ENCODE measurements at regions not wholly inside any gene's neighbourhood (a gene's known extent, or its start where the extent isn't known, plus 50 kb on each side); places are given as distances from the start of the nearest gene placed in this dataset.
"Not testable (repeated sequence)": the region's sequence is repeated elsewhere in the genome, so short reads cannot be mapped to it uniquely, and the experiment has no call there.

DNA sequence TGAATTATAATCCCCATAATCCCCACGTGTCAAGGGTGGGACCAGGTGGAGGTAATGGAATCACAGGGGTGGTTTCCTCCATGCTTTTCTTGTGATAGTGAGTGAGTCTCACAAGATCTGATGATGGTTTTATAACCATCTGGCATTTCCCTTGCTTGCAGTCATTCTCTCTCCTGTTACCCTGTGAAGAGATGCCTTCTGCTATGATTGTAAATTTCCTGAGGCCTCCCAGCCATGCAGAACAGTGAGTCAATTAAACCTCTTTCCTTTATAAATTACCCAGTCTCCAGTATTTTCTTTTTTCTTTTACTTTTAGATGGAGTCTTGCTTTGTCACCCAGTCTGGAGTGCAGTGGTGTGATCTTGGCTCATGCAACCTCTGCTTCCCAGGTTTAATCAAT lies 182.7 kb upstream of the SEMA6A start:
- DNase-seq, result no peak

DNA sequence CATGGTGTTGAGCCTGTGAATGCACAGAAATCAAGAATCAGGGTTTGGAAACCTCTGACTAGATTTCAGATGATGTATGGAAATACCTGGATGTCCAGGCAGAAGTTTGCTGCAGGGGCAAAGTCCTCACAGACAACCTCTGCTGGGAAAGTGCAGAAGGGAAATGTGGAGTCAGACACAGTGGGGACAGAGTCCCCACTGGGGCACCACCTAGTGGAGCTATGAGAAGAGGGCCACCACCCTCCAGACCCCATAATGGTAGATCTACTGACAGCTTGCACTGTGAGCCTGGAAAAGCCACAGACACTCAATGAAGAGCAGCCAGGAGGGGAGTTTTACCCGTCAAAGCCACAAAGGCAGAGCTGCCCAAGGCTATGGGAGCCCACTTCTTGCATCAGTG lies 181.9 kb upstream of the SEMA6A start:
- DNase-seq, result no peak

DNA sequence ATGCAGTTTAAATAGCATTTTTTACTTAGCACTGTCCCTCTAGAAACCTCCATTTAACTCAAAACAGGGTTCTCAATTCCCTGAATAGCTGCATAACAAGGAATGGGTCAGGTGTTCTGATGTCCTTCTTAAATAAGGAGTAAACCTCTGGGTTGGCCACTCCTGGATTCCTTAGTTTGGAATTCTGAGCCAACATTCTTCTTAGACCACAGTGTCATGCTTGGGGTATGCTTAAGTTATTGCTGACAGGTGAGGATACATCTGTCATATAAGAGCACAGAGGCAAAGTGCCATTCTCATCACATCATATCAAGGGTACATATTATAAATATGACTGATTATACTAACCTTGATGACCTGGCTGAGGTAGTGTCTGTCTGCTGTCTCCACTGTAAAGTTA lies 179.9 kb upstream of the SEMA6A start:
- no peak for DNase-seq

DNA sequence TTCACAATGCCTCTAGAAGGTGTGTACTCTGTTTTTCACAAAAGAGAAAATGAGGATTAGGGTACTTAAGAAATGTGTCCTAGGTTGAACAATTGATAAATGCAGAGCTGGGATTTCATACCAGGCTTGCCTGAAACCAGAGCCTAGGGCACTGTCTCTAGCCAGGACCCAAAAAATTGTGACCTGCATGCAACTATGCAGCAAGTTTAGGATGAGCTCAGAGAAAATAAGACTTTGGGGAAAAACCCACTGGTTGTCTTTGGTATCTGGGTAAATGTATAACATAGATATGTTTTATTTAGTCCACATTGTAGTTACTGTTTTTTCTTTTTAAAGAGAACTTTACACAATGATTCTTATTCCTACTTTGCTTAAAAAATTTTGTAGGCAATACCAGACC lies 177.1 kb upstream of the SEMA6A start:
- DNase-seq, result no peak

DNA sequence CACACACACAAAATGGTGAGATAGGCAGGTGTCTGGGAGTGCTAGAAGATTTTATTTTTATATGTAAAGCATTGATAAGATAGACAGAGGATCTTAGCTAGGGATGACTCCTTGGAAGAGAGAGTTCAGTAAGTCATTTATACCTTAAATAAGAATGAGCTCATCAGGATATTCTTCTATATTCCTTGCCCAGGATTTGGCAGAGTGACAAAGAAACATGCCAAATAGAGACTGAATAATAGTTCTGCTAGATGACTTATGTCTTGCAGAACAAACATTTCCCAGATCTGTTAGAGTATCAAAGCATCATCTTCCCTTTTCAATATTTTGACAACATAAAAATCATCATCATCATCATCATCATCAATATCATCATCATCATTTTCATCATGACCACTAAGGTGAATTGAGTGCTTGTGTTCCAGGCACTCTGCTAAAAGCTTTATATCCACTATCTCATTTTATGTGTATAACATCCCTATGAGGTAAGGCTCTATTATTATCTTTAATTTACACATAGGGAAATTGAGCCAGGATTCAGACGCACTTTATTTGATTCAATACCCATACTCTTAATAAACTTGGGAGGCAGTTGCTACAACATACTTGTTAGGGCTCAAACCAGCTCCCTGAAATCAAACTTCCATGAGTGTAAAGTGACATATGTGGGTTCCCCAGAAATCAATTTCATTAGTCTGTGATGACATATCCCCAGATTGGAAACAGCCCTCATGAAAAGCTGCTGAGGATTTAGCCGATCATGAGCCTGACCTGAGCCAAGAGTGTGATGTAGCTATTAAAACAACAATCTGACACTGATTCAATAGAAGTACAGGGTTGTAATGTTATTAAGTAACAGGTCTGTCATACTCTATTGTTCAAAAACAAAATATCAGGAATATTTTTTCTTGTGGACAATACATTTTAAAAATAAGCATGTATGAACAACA lies 176.3 kb upstream of the SEMA6A start:
- no peak for DNase-seq

DNA sequence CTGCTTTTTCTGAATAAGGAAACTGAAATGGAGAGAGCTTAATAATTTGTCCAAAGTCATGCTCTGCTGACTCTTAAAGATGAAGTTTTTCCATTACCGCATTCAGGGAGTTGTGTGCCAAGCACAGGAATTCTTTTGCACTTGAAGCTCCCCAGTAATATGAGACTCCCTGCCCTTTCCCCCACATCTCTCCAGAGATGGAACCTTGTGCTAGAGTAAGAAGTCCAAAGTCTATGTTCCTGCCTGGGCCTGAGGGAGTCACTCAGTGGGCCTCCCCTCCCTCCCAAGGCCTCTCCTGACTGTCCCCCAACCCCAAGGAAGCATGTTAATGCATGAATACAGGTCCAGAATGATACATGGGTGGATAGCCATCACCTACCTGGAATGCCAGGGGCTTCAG lies 173.3 kb upstream of the SEMA6A start:
- no peak for DNase-seq

DNA sequence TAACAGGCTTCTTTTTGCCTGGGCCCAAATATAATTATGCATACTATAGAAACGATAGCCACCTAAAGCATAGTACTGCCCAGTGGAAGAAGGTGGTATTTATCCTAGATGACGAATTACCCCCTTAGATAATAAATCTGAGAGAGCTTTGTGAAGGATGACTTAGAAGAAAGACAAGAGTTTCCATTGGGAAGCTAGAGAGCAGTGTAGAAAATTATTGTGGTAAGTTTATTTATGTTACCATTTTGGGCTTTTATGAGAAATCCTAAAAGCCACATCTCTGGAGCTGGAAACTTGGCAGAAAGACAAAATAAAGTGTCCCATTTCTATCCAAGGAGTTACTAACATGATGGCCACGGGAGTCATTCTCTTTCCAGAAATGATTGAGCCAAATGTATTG lies 172.0 kb upstream of the SEMA6A start:
- no peak for DNase-seq

DNA sequence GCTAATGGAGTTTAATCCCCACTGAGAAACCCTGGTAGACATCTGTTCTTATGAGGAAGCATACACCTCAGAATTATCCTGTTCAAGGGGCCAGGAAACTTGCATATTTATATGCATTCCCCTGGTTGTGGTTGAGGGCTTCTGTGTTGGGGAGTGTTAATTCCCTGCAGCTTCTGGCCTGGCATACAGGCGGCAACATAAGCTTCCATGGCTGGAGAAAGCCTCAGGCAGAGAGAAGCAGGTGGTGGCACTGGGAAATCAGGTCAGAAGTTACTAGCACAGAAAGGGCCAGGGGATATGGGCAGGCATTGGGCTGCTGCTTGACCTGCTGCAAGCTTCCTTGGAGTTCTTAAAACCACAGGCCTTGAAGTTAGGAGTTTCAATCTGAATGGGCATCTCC lies 166.1 kb upstream of the SEMA6A start:
- no peak for DNase-seq

DNA sequence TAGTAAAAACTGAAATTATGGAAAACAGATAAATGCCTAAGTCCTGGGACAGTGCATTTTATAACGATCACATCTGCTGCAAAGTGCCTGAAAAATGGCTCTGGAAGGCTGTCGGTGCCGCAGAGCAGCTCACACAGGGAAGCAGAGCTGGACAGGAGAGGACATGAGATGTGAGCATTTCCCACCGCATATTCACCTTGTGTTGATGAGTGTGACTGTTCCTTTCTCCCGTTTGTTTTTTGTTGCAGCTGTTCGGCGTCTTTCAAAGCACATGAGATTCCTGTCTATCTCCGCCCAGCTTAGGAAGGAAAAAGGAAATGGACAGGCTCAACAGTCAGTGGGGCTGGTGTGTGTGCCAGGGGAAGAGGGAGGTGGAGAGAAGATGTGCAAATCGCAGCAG lies 164.9 kb upstream of the SEMA6A start:
- DNase-seq, result no peak

DNA sequence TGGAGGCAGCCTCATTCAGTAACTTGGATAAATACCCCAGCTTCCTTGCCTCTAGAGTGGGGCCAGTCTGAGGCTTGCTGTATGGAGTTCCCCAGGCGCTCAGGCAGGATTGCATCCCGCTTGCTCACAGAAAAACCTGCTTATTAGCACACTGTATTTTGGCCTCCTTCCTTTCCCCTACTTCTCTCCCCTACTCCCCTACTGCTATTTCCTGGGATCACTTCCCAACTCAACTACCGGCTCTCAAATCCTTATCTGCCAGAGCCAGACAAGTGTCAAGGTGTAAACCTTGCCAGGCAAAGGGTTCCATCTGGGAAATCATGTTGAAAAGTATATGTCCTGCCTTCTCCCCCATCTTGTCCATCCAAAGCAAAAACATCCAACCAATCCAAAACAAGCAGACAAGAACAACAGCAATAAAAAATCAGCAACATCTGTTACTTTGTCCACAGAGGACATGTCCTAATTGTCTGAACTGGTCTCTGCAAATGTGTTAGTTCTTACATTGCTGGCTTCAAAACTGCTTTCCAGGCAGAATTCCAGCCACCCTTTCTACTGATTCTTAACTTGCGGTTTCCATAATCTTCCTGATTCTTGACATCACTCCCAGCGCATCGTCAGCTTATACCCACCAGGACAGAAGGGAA lies 164.1 kb upstream of the SEMA6A start:
- no peak for DNase-seq

DNA sequence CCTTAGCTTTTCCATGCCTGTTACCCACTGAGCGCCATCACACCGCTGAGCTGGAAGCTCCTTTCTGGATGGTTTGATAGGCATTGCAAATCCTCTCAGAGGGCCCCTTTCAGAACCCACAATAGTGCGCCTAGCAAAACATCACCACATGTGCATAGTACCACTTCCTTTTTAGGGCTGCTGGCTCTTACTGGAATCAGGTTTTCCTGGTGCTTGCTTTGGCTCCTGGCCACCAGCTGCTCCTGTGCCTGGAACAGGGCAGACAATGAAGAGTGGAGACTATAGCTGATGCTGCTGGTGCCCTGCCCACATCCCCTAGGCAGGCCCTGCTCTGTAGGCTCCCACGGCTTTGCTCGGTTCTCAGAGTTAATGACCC lies 163.6 kb upstream of the SEMA6A start:
- DNase-seq, result no peak

DNA sequence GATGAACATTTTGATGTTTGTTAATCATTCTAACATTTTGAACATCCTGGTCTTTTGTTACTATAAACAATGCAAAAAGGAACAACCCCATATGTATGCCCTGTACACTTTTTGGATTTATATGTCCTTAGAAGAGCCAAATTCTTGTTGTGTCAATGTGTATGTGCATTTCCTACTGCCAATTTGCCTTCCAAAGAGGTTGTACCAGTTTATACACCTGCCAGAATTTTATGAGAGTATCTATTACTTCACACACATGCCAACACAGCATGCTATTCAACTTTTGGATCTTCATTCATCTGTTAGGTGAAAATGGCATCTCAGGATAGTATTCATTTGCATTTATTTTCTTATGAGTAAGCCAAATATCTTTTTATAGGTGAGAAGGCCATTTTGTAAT lies 162.0 kb upstream of the SEMA6A start:
- DNase-seq, result no peak

DNA sequence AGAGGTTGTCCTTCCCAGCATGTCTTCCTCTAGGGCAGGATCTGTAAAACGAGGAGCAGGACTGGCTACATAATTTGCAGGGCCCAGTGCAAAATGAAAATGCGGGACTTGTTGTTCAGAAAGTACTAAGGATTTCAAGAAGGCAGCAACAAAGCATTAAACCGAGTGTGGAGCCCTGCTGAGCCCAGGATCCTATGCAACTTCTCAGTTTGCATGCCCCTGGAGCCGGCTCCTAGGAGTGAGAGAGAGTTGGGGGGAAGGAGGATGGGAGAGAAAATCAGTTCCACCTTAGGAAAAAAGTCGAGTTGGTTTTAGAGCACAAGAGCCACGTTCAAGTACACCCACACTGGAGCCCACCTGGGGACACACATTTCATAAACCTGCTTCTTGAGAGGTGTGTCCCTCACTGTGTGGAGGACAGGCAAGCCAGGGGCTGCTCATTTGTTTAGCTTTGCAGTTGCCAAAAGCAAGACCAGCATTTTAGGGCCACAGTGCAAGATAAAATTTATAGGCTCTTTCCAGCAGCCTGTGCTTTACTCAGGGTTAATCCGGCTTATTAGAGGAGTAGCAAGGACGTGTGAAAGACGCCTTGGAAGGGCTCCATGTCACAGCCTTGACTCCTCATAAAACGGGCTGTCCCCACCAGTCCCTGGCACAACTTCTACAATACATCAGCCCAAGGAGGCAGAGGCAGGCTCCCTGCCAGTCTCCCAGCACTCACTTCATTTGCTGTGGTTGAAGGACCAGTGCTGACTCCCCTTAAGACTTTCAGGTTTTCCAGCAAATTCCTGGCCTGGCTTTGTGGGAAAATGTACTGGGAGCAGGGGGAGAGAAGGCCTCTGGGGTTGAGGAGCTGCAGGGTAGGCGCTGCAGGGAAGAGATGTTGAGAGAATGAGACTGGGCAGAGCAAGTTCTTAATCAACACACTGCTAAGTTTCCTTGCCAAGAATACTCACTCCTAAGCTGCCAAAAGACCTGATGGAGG lies 159.7 kb upstream of the SEMA6A start:
- DNase-seq, result no peak

DNA sequence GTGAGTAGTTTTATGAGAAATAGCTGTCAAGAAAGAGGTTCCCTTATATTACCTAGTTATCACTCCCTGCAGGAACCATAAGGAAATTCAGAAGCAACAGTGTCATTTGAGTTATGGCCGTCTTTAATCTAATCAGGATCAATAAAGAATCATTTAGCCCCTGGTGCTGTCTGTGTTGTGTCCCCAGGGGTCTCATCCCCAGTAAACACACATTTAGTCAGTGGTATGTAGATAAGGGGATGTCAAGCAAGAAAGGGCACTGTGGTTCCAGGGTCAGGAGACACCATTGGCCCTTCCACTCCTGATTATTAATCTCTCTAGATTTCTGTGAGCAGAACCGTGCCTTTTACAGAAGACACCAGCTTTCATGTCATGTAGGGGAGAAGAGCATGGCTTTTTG lies 158.0 kb upstream of the SEMA6A start:
- DNase-seq, result no peak

DNA sequence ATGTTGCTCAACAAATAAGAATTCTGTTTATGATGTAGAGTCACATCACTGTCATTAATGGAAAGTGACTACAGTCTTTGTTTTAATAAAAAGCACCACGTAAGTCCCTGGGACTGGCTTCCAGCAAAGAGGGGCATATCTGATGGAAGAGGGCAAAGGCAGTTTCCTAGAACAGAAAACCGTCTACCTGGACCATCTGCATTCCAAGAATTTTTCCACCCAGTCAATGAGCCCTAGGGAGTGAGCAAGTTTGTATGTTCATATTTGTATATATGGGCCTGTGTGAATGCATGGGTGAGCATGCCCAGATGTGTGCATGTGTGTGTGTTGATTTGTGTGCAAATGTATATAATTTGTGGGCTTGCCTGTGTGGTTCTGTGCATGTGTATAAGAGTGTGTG lies 156.8 kb upstream of the SEMA6A start:
- no peak for DNase-seq

DNA sequence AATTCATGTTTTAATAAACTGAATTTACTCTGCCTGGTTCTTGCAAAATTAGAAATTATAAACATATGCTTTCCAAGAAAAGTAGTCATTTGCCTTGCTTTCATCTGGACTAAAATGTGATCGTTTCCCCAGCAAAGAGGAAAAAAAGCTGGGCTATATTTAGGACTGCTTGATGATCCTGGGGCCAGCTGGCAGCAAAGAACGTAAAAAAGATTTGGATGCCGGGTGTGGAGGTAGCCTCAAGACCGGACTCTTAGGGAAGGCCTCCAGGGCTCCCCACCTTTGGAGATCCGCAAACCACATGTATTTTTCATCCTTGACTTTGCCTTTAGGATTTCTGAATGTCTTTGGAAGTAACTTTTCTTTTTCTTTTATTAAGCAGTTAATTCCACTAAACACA lies 156.1 kb upstream of the SEMA6A start:
- no peak for DNase-seq

DNA sequence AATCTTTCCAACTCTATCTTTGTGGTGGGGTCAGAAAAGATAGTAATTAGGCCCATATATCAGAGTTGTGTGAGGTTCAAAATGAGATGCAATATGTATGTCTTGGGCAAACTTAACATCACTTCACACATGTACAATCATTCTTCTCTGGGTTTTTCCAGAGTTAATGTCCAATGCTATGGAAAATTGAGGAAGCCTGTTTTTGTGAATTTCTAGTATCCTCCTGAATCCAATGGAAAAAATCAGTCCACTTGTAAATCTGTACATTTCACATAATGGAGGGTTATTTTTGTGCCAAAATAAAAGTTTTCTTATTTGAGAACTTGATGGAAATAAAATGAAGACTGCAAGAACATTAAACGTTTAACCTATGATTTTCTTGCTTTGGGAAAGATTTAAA lies 155.6 kb upstream of the SEMA6A start:
- no peak for DNase-seq

DNA sequence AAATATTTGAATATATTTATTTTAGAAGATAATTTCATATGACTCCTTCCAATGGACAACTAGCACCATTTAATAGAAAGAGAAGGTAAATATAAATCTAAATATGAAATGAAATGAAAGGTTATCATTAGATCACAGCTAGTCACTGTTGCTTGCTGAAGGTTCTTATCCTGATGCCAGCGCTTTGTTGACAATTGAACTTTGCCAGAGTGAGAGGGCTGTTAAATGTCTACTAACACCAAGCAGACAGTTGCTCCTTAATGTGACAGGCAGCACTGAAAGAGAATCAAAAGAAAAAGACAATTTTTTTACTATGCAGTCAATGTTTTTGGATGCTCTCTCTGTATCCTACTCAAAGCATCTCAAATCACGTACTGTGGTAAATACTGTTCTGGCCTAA lies 152.6 kb upstream of the SEMA6A start:
- no peak for DNase-seq

DNA sequence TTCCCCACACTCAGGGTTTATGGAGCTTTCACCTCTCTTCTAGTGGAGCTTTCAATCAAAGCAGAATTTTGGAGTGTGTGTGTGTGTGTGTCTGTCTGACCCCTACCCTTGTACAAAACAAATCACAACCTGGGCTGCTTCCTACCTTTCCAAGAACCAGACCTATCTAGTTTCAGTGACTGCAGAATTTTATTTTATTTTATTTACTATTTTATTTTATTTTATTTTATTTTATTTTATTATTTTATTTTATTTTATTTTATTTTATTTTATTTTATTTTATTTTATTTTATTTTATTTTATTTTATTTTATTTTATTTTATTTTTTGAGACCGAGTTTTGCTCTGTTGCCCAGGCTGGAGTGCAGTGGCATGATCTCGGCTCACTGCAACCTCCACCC lies 151.6 kb upstream of the SEMA6A start:
- DNase-seq, result not testable (repeated sequence)

DNA sequence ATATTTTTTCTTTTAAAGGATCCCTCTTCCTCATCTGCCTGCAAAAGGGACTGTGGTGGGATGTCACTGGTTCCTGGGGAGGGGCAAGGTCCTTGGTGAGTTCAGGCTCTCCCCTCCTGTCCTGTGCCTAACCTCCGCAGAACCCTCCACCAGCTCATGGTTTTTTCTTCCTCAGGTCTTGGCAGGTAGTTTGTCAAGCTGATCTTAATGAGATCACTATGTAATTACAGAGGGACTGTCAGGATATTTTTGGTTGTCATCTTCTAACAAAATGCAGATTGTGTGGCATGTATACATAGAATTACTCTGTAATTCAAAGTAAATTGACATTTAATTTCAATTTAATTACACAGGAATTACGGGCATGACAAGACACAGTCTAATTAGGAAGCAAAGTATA lies 150.3 kb upstream of the SEMA6A start:
- no peak for DNase-seq

DNA sequence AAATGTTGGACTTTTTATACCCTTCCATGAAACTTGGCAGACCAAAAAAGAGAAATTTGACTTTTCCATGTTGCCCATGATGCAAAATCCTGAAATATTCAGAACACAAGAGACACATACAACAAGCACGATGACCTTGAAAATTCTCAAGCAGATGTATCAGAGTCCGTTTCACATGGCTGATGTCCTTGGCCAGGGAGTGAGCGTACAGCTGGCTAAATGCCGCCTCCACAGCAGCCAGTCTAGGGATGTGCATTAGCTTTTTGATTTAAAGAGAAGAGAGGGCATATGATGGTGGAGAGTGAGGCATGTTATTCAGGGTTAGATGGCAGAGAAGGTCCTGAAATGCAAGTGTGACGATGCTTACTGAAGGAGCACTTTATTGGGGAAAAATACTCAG lies 148.0 kb upstream of the SEMA6A start:
- DNase-seq, result no peak

DNA sequence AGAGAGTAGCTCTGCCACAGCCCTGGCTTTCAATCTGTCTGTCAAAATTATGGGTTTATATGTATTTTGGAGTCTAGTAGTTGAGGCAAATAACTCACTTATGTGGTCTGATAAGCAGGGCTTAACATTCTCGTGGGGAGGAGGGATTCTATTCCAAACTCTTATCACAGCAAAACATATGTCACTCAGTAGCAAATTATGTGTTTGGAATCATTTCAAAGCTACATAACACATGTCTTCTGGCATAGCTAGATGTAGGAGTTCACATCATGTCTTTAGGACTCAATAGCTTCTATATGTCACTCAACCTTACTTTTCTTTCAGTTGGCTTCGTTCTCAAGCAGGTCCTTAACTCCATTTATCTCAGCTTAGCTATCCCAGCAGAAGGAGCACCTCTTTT lies 144.5 kb upstream of the SEMA6A start:
- DNase-seq, result no peak

DNA sequence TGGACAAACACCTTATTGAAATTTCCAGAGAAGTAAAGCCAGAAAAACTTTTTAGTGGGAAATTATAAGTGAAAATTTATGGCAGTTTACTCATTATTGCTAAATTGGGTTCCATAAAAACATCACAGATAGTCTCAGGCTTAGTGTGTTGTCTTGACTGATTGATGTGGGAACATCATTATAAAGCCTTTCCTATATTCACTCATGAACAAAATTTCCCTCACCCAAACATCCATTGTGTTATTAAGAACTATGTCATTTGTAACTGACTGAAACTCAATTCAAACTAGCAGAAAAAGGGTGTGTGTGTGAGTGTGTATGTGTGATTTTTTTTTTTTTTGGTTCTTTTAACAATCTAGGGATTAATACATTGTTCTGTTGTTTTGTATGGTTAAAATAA lies 143.7 kb upstream of the SEMA6A start:
- DNase-seq, result no peak

All from CD4-positive, alpha-beta T cell treated with Interleukin-1 beta for 1 hour (primary cell).